DOHH2 (cell line): ENCODE measurements at regions not wholly inside any gene's neighbourhood (a gene's known extent, or its start where the extent isn't known, plus 50 kb on each side); places are given as distances from the start of the nearest gene placed in this dataset.

Experiments used
- H3F3A ChIP-seq: fragments of 200-600 bp; sonication (generic), shearing (Covaris generic); 2 replicates; pipeline ENCODE4 v1.6.0; 2016; ENCODE audit warnings: antibody characterized with exemption, mild to moderate bottlenecking; ENCODE audit not compliant: control insufficient read depth, insufficient read depth
- H3K27ac ChIP-seq: fragments of 200-600 bp; sonication (generic); 2 replicates; pipeline ENCODE4 v1.5.1; 2014; ENCODE audit warnings: low read depth, mild to moderate bottlenecking, low read length, moderate library complexity
- H3K27me3 ChIP-seq: fragments of 200-600 bp; sonication (generic); 2 replicates; pipeline ENCODE4 v1.6.1; 2014; ENCODE audit warnings: mild to moderate bottlenecking, low read length, mixed read lengths; ENCODE audit not compliant: control insufficient read depth
- H3K36me3 ChIP-seq: fragments of 200-600 bp; sonication (generic); 2 replicates; pipeline ENCODE4 v1.6.1; 2014; ENCODE audit warnings: mild to moderate bottlenecking, low read length, moderate library complexity, mixed read lengths; ENCODE audit not compliant: control insufficient read depth
- H3K4me1 ChIP-seq: fragments of 200-600 bp; sonication (generic); 2 replicates; pipeline ENCODE4 v1.6.1; 2014; ENCODE audit warnings: mild to moderate bottlenecking, low read length, mixed read lengths; ENCODE audit not compliant: control insufficient read depth
- H3K4me2 ChIP-seq: fragments of 200-600 bp; sonication (generic); 2 replicates; pipeline ENCODE4 v1.6.0; 2014; ENCODE audit warnings: mild to moderate bottlenecking, low read length, moderate library complexity
- H3K4me3 ChIP-seq: fragments of 200-600 bp; sonication (generic); 2 replicates; pipeline ENCODE4 v1.5.1; 2014; ENCODE audit warnings: mild to moderate bottlenecking, low read length, mixed read lengths
- H3K79me2 ChIP-seq: fragments of 200-600 bp; sonication (generic); 2 replicates; pipeline ENCODE4 v1.6.1; 2014; ENCODE audit warnings: mild to moderate bottlenecking, low read length, mixed read lengths; ENCODE audit not compliant: control insufficient read depth
- H3K9me2 ChIP-seq: fragments of 200-600 bp; sonication (generic); replicated peaks from 2 replicates; pipeline ENCODE4 v1.6.1; 2014; ENCODE audit warnings: mild to moderate bottlenecking, low read length, mixed read lengths; ENCODE audit not compliant: control insufficient read depth
- H3K9me3 ChIP-seq: fragments of 200-600 bp; sonication (generic); 2 replicates; pipeline ENCODE4 v1.6.1; 2014; ENCODE audit warnings: antibody characterized with exemption, low read length, mixed read lengths; ENCODE audit not compliant: control insufficient read depth, insufficient read depth
- H4K20me1 ChIP-seq: fragments of 200-600 bp; sonication (generic); 2 replicates; pipeline ENCODE4 v1.6.0; 2014; ENCODE audit warnings: low read depth, mild to moderate bottlenecking, antibody characterized with exemption, low read length, moderate library complexity; ENCODE audit not compliant: control insufficient read depth, insufficient read depth
- EZH2phosphoT487 ChIP-seq: fragments of 200-600 bp; sonication (generic); IDR thresholded peaks from 2 replicates; pipeline ENCODE4 v1.6.1; 2017; ENCODE audit warnings: borderline replicate concordance, mild to moderate bottlenecking, antibody characterized with exemption, low read length, moderate library complexity, mixed read lengths
- TF ChIP-seq, protein P1 (sequence below): fragments of 200-600 bp; sonication (generic); IDR thresholded peaks from one replicate; pipeline ENCODE4 v1.5.1; 2014; ENCODE audit warnings: antibody characterized with exemption, mild to moderate bottlenecking, low read depth, low read length; ENCODE audit not compliant: poor library complexity, severe bottlenecking

DNA sequence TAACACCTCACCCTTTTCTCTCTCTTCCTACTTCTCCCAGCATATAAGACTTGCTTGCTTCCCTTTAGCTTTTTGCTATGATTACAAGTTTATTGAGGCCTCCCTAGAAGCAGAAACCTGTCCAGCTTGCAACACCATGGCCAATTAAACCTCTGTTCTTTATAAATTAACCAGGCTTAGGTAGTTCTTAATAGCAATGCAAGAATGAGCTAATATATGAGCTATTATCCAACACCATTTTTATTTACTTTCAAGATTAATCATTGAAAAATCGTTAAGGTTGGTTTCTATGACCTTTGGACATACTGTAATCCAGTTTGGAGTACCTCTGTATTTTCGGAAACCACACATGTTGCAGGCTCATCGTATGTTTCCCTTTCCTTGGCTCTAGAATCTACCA, 643.1 kb downstream of the ZPLD1 start:
- no peaks in the 10 kb centered on the region for H3K79me2 ChIP-seq
- H3K36me3 ChIP-seq, result no peaks in the 10 kb centered on the region
- H3K4me1 ChIP-seq, result no peaks in the 10 kb centered on the region
- H3K4me2 ChIP-seq, result no peak overlapping the region
- H3K9me3 ChIP-seq, result no peaks in the 10 kb centered on the region
- H4K20me1 ChIP-seq, result no peaks in the 10 kb centered on the region
- no peak overlapping the region for H3K27ac ChIP-seq
- H3K27me3 ChIP-seq, result no peaks in the 10 kb centered on the region
- no peak for TF ChIP-seq EZH2phosphoT487
- TF ChIP-seq, protein P1, sequence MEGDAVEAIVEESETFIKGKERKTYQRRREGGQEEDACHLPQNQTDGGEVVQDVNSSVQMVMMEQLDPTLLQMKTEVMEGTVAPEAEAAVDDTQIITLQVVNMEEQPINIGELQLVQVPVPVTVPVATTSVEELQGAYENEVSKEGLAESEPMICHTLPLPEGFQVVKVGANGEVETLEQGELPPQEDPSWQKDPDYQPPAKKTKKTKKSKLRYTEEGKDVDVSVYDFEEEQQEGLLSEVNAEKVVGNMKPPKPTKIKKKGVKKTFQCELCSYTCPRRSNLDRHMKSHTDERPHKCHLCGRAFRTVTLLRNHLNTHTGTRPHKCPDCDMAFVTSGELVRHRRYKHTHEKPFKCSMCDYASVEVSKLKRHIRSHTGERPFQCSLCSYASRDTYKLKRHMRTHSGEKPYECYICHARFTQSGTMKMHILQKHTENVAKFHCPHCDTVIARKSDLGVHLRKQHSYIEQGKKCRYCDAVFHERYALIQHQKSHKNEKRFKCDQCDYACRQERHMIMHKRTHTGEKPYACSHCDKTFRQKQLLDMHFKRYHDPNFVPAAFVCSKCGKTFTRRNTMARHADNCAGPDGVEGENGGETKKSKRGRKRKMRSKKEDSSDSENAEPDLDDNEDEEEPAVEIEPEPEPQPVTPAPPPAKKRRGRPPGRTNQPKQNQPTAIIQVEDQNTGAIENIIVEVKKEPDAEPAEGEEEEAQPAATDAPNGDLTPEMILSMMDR, result no peak
- no peaks in the 10 kb centered on the region for H3F3A ChIP-seq
- no peak overlapping the region for H3K4me3 ChIP-seq
- no peaks in the 10 kb centered on the region for H3K9me2 ChIP-seq

DNA sequence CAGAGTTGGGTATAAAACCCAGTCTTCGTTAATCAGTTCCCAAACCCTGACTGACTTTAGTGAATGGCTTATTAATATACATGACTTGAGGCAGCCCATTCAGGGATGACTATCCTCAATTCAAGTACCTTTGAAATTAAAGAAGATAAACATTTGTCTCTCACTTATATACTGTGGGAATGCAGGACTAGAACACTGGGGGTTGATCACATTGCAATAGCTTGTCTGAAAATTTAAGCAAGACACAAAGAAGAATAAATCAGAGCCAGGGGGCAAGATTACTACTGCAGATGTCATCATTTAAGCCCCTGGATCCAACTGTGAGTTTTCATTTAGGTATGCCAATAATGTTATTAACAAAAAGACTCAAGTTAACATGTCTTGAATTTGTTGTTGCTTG, 647.7 kb downstream of the ZPLD1 start:
- Histone ChIP-seq H3K9me3 (no peaks in the 10 kb centered on the region), H3K4me2 (no peak overlapping the region), H3K27ac (no peak overlapping the region), H3K9me2 (no peaks in the 10 kb centered on the region), H4K20me1 (no peaks in the 10 kb centered on the region), H3K4me3 (no peak overlapping the region), H3K4me1 (no peaks in the 10 kb centered on the region), H3K36me3 (no peaks in the 10 kb centered on the region), H3K79me2 (no peaks in the 10 kb centered on the region), H3F3A (no peaks in the 10 kb centered on the region), H3K27me3 (no peaks in the 10 kb centered on the region)
- TF ChIP-seq, protein P1, result no peak
- TF ChIP-seq EZH2phosphoT487, result no peak

DNA sequence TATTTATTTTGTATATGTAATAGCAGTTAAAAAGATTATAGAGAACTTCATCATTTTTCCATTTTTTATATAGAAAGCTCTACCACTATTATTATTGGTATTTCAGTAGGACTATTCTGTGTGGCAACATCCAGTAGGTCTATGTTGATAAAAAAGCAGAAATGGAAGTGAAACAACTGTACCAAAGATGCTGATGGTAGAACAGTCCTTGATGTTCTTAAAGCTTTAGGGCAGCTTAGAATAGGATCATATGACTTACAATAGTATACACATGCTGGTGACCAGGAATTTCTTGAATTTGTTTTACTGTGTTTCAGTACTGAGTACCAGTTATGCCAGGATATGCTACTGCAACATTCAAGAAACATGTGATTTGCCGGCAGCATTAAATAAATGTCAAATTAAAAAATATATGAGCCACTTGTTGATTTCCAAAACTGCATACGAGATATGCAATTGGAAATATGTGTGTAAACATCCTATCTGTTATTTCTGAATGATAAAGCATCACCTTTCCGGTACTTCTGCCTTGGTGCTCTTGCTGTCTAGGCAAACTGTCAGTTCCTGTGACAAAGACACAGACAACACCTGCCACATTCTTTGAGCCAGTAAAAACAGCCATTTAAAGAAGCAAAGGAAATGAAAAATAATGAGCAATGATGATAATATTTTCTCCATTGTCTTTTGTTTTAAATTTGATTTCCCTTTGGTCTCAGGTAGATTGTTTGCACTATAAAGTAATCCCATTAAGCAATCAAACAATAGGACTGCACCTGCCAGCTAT, 649.2 kb downstream of the ZPLD1 start:
- no peaks in the 10 kb centered on the region for H3K27me3 ChIP-seq
- no peaks in the 10 kb centered on the region for H3F3A ChIP-seq
- no peaks in the 10 kb centered on the region for H4K20me1 ChIP-seq
- no peak overlapping the region for H3K27ac ChIP-seq
- H3K4me2 ChIP-seq, result no peak overlapping the region
- TF ChIP-seq, protein P1, result no peak
- TF ChIP-seq EZH2phosphoT487, result no peak
- H3K36me3 ChIP-seq, result no peaks in the 10 kb centered on the region
- H3K4me3 ChIP-seq, result no peak overlapping the region
- H3K4me1 ChIP-seq, result no peaks in the 10 kb centered on the region
- H3K9me3 ChIP-seq, result no peaks in the 10 kb centered on the region
- H3K9me2 ChIP-seq, result no peaks in the 10 kb centered on the region
- H3K79me2 ChIP-seq, result no peaks in the 10 kb centered on the region
